ENCODE measurements at regions not wholly inside any gene's neighbourhood (a gene's known extent, or its start where the extent isn't known, plus 50 kb on each side); places are given as distances from the start of the nearest gene placed in this dataset.

DNA sequence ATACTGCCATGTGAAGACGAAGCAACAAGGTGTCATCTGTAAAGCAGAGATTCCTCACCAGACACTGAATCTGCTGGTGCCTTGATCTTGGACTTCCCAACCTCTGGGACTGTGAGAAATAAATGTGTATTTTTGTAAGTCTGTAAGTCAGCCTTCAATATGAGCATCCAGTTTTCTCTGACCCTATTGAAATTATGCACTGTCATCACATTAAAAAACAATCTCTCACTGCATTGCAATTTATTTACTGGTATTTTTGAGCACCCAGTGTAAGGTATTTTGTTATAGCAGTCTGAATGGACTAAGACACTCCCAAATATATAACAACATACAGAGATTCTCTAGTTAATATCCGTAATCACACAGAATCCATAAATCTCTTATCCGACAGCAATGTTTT, 77.5 kb upstream of the CDK6 start:
- no peak for TF ChIP-seq ZNF544 (tag by site-specific recombination; IDR thresholded peaks at IDR 0.05)
- no peak for TF ChIP-seq ZNF768 (tag by site-specific recombination; IDR thresholded peaks at IDR 0.05)
- TF ChIP-seq ZNF169 (tag by site-specific recombination; IDR thresholded peaks at IDR 0.05), result no peak
- no peak for TF ChIP-seq ZFHX2 (tag by site-specific recombination; conservative IDR thresholded peaks at IDR 0.05)
- TF ChIP-seq ZNF571 (tag by site-specific recombination; IDR thresholded peaks at IDR 0.05), result no peak
- TF ChIP-seq ZNF585B (tag by site-specific recombination; IDR thresholded peaks at IDR 0.05), result no peak
- TF ChIP-seq, protein P1, sequence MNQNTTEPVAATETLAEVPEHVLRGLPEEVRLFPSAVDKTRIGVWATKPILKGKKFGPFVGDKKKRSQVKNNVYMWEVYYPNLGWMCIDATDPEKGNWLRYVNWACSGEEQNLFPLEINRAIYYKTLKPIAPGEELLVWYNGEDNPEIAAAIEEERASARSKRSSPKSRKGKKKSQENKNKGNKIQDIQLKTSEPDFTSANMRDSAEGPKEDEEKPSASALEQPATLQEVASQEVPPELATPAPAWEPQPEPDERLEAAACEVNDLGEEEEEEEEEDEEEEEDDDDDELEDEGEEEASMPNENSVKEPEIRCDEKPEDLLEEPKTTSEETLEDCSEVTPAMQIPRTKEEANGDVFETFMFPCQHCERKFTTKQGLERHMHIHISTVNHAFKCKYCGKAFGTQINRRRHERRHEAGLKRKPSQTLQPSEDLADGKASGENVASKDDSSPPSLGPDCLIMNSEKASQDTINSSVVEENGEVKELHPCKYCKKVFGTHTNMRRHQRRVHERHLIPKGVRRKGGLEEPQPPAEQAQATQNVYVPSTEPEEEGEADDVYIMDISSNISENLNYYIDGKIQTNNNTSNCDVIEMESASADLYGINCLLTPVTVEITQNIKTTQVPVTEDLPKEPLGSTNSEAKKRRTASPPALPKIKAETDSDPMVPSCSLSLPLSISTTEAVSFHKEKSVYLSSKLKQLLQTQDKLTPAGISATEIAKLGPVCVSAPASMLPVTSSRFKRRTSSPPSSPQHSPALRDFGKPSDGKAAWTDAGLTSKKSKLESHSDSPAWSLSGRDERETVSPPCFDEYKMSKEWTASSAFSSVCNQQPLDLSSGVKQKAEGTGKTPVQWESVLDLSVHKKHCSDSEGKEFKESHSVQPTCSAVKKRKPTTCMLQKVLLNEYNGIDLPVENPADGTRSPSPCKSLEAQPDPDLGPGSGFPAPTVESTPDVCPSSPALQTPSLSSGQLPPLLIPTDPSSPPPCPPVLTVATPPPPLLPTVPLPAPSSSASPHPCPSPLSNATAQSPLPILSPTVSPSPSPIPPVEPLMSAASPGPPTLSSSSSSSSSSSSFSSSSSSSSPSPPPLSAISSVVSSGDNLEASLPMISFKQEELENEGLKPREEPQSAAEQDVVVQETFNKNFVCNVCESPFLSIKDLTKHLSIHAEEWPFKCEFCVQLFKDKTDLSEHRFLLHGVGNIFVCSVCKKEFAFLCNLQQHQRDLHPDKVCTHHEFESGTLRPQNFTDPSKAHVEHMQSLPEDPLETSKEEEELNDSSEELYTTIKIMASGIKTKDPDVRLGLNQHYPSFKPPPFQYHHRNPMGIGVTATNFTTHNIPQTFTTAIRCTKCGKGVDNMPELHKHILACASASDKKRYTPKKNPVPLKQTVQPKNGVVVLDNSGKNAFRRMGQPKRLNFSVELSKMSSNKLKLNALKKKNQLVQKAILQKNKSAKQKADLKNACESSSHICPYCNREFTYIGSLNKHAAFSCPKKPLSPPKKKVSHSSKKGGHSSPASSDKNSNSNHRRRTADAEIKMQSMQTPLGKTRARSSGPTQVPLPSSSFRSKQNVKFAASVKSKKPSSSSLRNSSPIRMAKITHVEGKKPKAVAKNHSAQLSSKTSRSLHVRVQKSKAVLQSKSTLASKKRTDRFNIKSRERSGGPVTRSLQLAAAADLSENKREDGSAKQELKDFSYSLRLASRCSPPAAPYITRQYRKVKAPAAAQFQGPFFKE (tag by site-specific recombination; IDR thresholded peaks at IDR 0.05; ENCODE audit: borderline replicate concordance), result no peak
- TF ChIP-seq, protein P2, sequence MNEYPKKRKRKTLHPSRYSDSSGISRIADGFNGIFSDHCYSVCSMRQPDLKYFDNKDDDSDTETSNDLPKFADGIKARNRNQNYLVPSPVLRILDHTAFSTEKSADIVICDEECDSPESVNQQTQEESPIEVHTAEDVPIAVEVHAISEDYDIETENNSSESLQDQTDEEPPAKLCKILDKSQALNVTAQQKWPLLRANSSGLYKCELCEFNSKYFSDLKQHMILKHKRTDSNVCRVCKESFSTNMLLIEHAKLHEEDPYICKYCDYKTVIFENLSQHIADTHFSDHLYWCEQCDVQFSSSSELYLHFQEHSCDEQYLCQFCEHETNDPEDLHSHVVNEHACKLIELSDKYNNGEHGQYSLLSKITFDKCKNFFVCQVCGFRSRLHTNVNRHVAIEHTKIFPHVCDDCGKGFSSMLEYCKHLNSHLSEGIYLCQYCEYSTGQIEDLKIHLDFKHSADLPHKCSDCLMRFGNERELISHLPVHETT (tag by site-specific recombination; IDR thresholded peaks at IDR 0.05), result no peak
- TF ChIP-seq ZNF214 (tag by site-specific recombination; IDR thresholded peaks at IDR 0.05; ENCODE audit: borderline replicate concordance), result no peak
- POLR2A ChIA-PET, result no interaction called here
- no peaks in the 10 kb centered on the region for H3K9me3 ChIP-seq (ENCODE audit: control insufficient read depth, insufficient read depth, low read depth, low read length)
- peaks cover 10% of the 10 kb centered on the region; the same call in 1 of the 2 replicates for H3K4me1 ChIP-seq (ENCODE audit: control insufficient read depth, insufficient read depth, low read length)
- H3K27ac ChIP-seq (ENCODE audit: extremely low read depth, low read depth, low read length), result no peak overlapping the region
- no peaks in the 10 kb centered on the region for H3K36me3 ChIP-seq (ENCODE audit: control insufficient read depth in 2 of 2, insufficient read depth in 1 of 2, low read length in 2 of 2)
- CTCF ChIA-PET, result no interaction called here
- no peak overlapping the region for H3K4me3 ChIP-seq (ENCODE audit: low read depth, low read length)

DNA sequence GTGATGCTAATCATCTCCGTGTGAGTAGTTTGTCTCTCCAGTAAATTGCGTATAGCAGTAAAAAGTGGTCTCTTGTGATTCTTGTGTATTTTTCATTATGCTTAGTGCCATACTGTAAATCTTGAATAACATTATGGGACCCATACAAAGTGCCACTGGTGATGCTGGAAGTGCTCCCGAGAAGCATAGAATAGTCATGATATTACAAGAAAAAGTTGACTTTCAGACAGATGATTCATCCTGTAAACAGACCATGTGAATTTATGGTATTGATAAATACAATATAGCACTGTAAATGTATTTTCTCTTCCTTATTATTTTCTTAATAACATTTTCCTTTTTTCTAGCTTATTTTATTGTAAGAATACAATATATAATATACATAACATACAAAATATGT, 74.6 kb upstream of the CDK6 start:
- Histone ChIP-seq H3K4me3 (ENCODE audit: low read depth, low read length) (no peak overlapping the region), H3K36me3 (ENCODE audit: control insufficient read depth in 2 of 2, insufficient read depth in 1 of 2, low read length in 2 of 2) (no peaks in the 10 kb centered on the region), H3K27ac (ENCODE audit: extremely low read depth, low read depth, low read length) (no peak overlapping the region), H3K9me3 (ENCODE audit: control insufficient read depth, insufficient read depth, low read depth, low read length) (no peaks in the 10 kb centered on the region), H3K4me1 (ENCODE audit: control insufficient read depth, insufficient read depth, low read length) (no peaks in the 10 kb centered on the region)
- TF ChIP-seq ZBTB1 (tag by site-specific recombination; IDR thresholded peaks at IDR 0.05), result no peak
- TF ChIP-seq ZNF48 (tag by site-specific recombination; IDR thresholded peaks at IDR 0.05), result no peak
- TF ChIP-seq, protein P3, sequence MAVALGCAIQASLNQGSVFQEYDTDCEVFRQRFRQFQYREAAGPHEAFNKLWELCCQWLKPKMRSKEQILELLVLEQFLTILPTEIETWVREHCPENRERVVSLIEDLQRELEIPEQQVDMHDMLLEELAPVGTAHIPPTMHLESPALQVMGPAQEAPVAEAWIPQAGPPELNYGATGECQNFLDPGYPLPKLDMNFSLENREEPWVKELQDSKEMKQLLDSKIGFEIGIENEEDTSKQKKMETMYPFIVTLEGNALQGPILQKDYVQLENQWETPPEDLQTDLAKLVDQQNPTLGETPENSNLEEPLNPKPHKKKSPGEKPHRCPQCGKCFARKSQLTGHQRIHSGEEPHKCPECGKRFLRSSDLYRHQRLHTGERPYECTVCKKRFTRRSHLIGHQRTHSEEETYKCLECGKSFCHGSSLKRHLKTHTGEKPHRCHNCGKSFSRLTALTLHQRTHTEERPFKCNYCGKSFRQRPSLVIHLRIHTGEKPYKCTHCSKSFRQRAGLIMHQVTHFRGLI (tag by site-specific recombination; IDR thresholded peaks at IDR 0.05), result no peak
- CTCF ChIA-PET, result no interaction called here
- POLR2A ChIA-PET, result no interaction called here

DNA sequence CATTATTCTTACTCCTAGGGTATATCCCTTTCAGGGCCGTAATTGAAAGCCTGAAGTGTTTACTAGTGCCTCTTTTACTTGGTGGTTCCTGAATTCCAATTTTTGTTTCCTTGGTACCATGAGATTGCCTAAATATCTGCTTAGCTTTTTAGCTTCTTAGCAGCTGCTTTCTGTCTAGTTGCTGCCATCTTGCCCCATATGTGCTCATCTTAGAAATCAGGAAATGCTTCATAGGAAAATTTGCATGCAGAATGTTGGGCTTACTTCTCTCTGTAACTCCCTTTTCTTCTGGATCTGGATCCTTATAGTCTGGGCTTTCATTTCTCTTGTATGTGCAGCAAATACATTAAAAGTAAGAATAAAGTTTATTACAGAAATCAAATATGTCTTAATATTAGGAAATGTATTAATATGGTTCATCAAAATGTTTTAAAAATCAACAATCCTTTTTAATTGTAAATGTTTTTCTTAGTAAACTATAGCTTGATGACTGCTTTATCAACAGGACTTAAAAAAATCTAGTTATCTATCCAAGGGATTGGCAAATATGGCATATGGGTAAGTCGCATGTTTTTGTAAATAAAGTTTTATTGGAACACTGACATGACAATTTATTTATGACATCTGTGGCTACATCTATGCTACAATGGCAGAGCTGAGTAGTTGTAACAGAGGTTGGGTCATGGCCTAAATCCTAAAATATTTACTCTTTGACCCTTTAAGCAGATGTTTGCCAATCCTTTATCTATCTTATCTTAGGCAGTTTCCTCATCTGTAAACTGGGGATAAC, 73.5 kb upstream of the CDK6 start:
- H3K4me3 ChIP-seq (ENCODE audit: low read depth, low read length), result no peak overlapping the region
- POLR2A ChIA-PET, result no interaction called here
- H3K27ac ChIP-seq (ENCODE audit: extremely low read depth, low read depth, low read length), result no peak overlapping the region
- H3K4me1 ChIP-seq (ENCODE audit: control insufficient read depth, insufficient read depth, low read length), result no peaks in the 10 kb centered on the region
- H3K36me3 ChIP-seq (ENCODE audit: control insufficient read depth in 2 of 2, insufficient read depth in 1 of 2, low read length in 2 of 2), result no peaks in the 10 kb centered on the region
- CTCF ChIA-PET, result no interaction called here
- no peaks in the 10 kb centered on the region for H3K9me3 ChIP-seq (ENCODE audit: control insufficient read depth, insufficient read depth, low read depth, low read length)
- TF ChIP-seq MEIS1 (CRISPR knock-in tag; IDR thresholded peaks at IDR 0.05; ENCODE audit: borderline replicate concordance), result no peak
- TF ChIP-seq YY2 (tag by site-specific recombination; IDR thresholded peaks at IDR 0.05), result no peak
- TF ChIP-seq ZNF223 (tag by site-specific recombination; IDR thresholded peaks at IDR 0.05), result no peak
- TF ChIP-seq, protein P4, sequence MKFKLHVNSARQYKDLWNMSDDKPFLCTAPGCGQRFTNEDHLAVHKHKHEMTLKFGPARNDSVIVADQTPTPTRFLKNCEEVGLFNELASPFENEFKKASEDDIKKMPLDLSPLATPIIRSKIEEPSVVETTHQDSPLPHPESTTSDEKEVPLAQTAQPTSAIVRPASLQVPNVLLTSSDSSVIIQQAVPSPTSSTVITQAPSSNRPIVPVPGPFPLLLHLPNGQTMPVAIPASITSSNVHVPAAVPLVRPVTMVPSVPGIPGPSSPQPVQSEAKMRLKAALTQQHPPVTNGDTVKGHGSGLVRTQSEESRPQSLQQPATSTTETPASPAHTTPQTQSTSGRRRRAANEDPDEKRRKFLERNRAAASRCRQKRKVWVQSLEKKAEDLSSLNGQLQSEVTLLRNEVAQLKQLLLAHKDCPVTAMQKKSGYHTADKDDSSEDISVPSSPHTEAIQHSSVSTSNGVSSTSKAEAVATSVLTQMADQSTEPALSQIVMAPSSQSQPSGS (tag by site-specific recombination; IDR thresholded peaks at IDR 0.05; ENCODE audit: low read depth), result no peak
- no peak for TF ChIP-seq ZNF677 (tag by site-specific recombination; IDR thresholded peaks at IDR 0.05)
- TF ChIP-seq, protein P5, sequence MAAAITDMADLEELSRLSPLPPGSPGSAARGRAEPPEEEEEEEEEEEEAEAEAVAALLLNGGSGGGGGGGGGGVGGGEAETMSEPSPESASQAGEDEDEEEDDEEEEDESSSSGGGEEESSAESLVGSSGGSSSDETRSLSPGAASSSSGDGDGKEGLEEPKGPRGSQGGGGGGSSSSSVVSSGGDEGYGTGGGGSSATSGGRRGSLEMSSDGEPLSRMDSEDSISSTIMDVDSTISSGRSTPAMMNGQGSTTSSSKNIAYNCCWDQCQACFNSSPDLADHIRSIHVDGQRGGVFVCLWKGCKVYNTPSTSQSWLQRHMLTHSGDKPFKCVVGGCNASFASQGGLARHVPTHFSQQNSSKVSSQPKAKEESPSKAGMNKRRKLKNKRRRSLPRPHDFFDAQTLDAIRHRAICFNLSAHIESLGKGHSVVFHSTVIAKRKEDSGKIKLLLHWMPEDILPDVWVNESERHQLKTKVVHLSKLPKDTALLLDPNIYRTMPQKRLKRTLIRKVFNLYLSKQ (tag by site-specific recombination; IDR thresholded peaks at IDR 0.05; ENCODE audit: borderline replicate concordance), result no peak
